K562 (cell line): ENCODE measurements at regions not wholly inside any gene's neighbourhood (a gene's known extent, or its start where the extent isn't known, plus 50 kb on each side); places are given as distances from the start of the nearest gene placed in this dataset.

Source experiments
- ATAC-seq: fragments of 200-7000 bp; cut with Tn5 transposase; 3 replicates; pipeline ENCODE4 v1.9.1; 2020; ENCODE audit warnings: moderate library complexity
- BruUV-seq: library from RNA; stranded (reverse); fragments of 400-500 nt; replicated peaks from 2 replicates; lab custom pipeline; 2021; lab: Mats Ljungman, UMichigan
- CTCF ChIA-PET: fragments of 300-600 bp; formaldehyde crosslinking; extraction: SDS; loops from one replicate; lab custom pipeline; 2021; ENCODE audit warnings: low intra/inter-chr PET ratio; lab: Yijun Ruan, JAX
- POLR2A ChIA-PET: fragments of 300-600, 350-650 bp; sonication (Branson Sonifier 250); formaldehyde crosslinking; extraction: SDS; loops from one replicate; lab custom pipeline; 2021; ENCODE audit warnings: antibody characterized with exemption, inconsistent platforms; lab: Yijun Ruan, JAX
- DNase-seq, 4 experiments: peaks; one replicate each; pipeline versions ENCODE4 v3.0.0 to v3.0.0-alpha.2; 2011 to 2018; ENCODE audit warnings: low spot score in 3 of 4, mixed read lengths in 3 of 4; ENCODE audit errors: extremely low read depth in 1 of 4
- FAIRE-seq: peaks from 2 replicates; lab custom pipeline; 2011; peaks lifted over from hg19 to GRCh38; lab: Jason Lieb, UNC
- H2AFZ ChIP-seq: 2 replicates; pipeline ENCODE4 v1.6.0; 2011; ENCODE audit warnings: low read depth, low read length, control low read depth, inconsistent platforms
- H3K27ac ChIP-seq: fragments of 200-600 bp; 3 replicates; pipeline ENCODE4 v1.8.0; 2011; ENCODE audit warnings: low read depth, mild to moderate bottlenecking, control low read depth, inconsistent platforms, low read length, moderate library complexity, mixed read lengths; ENCODE audit errors: extremely low read depth
- H3K27me3 ChIP-seq, 2 experiments: fragments of 300-600 bp in 1 of 2; 2 replicates in 1 of 2; 3 replicates in 1 of 2; pipeline versions ENCODE4 v1.6.0 to v1.8.0; 2011; ENCODE audit warnings: inconsistent platforms in 2 of 2, low read length in 2 of 2, mild to moderate bottlenecking in 1 of 2, mixed read lengths in 1 of 2, moderate library complexity in 1 of 2; ENCODE audit not compliant: control insufficient read depth in 2 of 2, insufficient read depth in 2 of 2
- H3K36me3 ChIP-seq: fragments of 300-600 bp; 3 replicates; pipeline ENCODE4 v1.8.0; 2011; ENCODE audit warnings: mild to moderate bottlenecking, low read length, inconsistent platforms; ENCODE audit not compliant: control insufficient read depth, insufficient read depth
- H3K4me1 ChIP-seq, 2 experiments: fragments of 200-600 bp in 1 of 2; replicated peaks in 1 of 2; 2 replicates in 1 of 2; 3 replicates in 1 of 2; pipeline versions ENCODE4 v1.5.1 to v1.8.0; 2011; ENCODE audit warnings: inconsistent platforms in 2 of 2, low read length in 2 of 2, mild to moderate bottlenecking in 1 of 2, mixed read lengths in 1 of 2, moderate library complexity in 1 of 2; ENCODE audit not compliant: control insufficient read depth in 2 of 2, insufficient read depth in 2 of 2
- H3K4me2 ChIP-seq: 2 replicates; pipeline ENCODE4 v1.6.1; 2011; ENCODE audit warnings: low read length, control low read depth, inconsistent platforms, mixed read lengths; ENCODE audit not compliant: insufficient read depth
- H3K4me3 ChIP-seq: fragments of 200-600 bp; sonication (generic), shearing (Covaris generic); 2 replicates; pipeline ENCODE4 v1.5.1; 2016; ENCODE audit warnings: control low read depth, inconsistent platforms
- H3K79me2 ChIP-seq: fragments of 200-600 bp; 3 replicates; pipeline ENCODE4 v1.8.0; 2011; ENCODE audit warnings: low read length, inconsistent platforms; ENCODE audit not compliant: control insufficient read depth, insufficient read depth
- H3K9ac ChIP-seq, 2 experiments: 2 replicates each; pipeline versions ENCODE4 v1.6.0 to v1.6.1; 2011; ENCODE audit warnings: low read depth in 2 of 2, low read length in 2 of 2, control low read depth in 1 of 2, inconsistent platforms in 1 of 2, mild to moderate bottlenecking in 1 of 2, mixed read lengths in 1 of 2; ENCODE audit not compliant: insufficient read depth in 1 of 2
- H3K9me1 ChIP-seq: one replicate; pipeline ENCODE4 v1.6.0; 2011; ENCODE audit warnings: inconsistent platforms, mild to moderate bottlenecking, low read length, moderate library complexity; ENCODE audit not compliant: control insufficient read depth, insufficient read depth
- H3K9me3 ChIP-seq: replicated peaks from 2 replicates; pipeline ENCODE4 v1.5.1; 2011; ENCODE audit warnings: low read depth, low read length, inconsistent platforms; ENCODE audit not compliant: control insufficient read depth, insufficient read depth
- H4K20me1 ChIP-seq: replicated peaks from 2 replicates; pipeline ENCODE4 v1.6.1; 2011; ENCODE audit warnings: low read length, inconsistent platforms, mixed read lengths; ENCODE audit not compliant: control insufficient read depth, insufficient read depth
- ARNT ChIP-seq, 2 experiments: fragments of 450-650 bp; IDR thresholded peaks; 2 replicates each; pipeline ENCODE4 v1.6.1; 2016; ENCODE audit warnings: mild to moderate bottlenecking in 1 of 2
- BHLHE40 ChIP-seq: IDR thresholded peaks from 2 replicates; pipeline ENCODE4 v1.6.1; 2011; ENCODE audit warnings: low read length, improper control_type of control experiment
- CREM ChIP-seq: IDR thresholded peaks from 2 replicates; pipeline ENCODE4 v1.6.1; 2014; ENCODE audit warnings: antibody characterized with exemption, low read depth
- CXXC5 ChIP-seq: fragments of 250-450 bp; sonication (Bioruptor Pico); IDR thresholded peaks from 2 replicates; pipeline ENCODE4 v1.8.0; 2022; ENCODE audit warnings: inconsistent platforms, mild to moderate bottlenecking, moderate library complexity
- DMBX1 ChIP-seq: fragments of 250-450 bp; sonication (Bioruptor Pico); IDR thresholded peaks from 2 replicates; pipeline ENCODE4 v1.8.0; 2022; ENCODE audit warnings: inconsistent platforms, mild to moderate bottlenecking, moderate library complexity, borderline replicate concordance
- GABPB2 ChIP-seq: fragments of 250-450 bp; sonication (Bioruptor Pico); conservative IDR thresholded peaks from 2 replicates; pipeline ENCODE4 v1.5.1; 2021; ENCODE audit warnings: mild to moderate bottlenecking
- MTA2 ChIP-seq: fragments of 450-650 bp; IDR thresholded peaks from 2 replicates; pipeline ENCODE4 v1.6.1; 2016; ENCODE audit warnings: low read depth
- NCOR1 ChIP-seq: fragments of 450-650 bp; IDR thresholded peaks from 2 replicates; pipeline ENCODE4 v1.6.1; 2016; ENCODE audit warnings: mild to moderate bottlenecking, moderate library complexity
- PML ChIP-seq: IDR thresholded peaks from 2 replicates; pipeline ENCODE4 v1.6.1; 2012; ENCODE audit warnings: low read length, inconsistent platforms
- SRSF3 ChIP-seq: fragments of 200-400 bp; formaldehyde crosslinking; IDR thresholded peaks from 2 replicates; pipeline ENCODE4 v1.6.1; 2016; ENCODE audit warnings: mild to moderate bottlenecking, low read length, moderate library complexity; ENCODE audit not compliant: insufficient read depth
- STAG1 ChIP-seq: sonication (generic); formaldehyde crosslinking; IDR thresholded peaks from 2 replicates; pipeline ENCODE4 v1.5.0; 2020; ENCODE audit warnings: missing genetic modification reagents, borderline replicate concordance
- ZBTB12 ChIP-seq: fragments of 250-450 bp; sonication (Bioruptor Pico); IDR thresholded peaks from 2 replicates; pipeline ENCODE4 v1.4.0; 2020
- ZBTB5 ChIP-seq: fragments of 450-650 bp; IDR thresholded peaks from 2 replicates; pipeline ENCODE4 v1.6.1; 2017; ENCODE audit warnings: antibody characterized with exemption
- ZC3H11A ChIP-seq: IDR thresholded peaks from 2 replicates; pipeline ENCODE4 v1.6.1; 2012; ENCODE audit warnings: low read depth, low read length, improper control_type of control experiment
- ZFPM2 ChIP-seq: fragments of 250-450 bp; sonication (Bioruptor Pico); IDR thresholded peaks from 2 replicates; pipeline ENCODE4 v1.5.1; 2022; ENCODE audit warnings: mild to moderate bottlenecking
- ZNF146 ChIP-seq: IDR thresholded peaks from one replicate; pipeline ENCODE4 v1.6.1; 2018; ENCODE audit warnings: missing compliant biosample characterization; ENCODE audit not compliant: unreplicated experiment
- ZNF785 ChIP-seq: fragments of 250-450 bp; sonication (Bioruptor Pico); IDR thresholded peaks from 2 replicates; pipeline ENCODE4 v1.4.0; 2020; ENCODE audit warnings: mild to moderate bottlenecking
- WGBS: fragments of 100-300 bp; shearing (Covaris generic); methylation state at CpG from one replicate; pipeline ENCODE4 v1.1.6; 2016; ENCODE audit warnings: low coverage, mixed read lengths; ENCODE audit not compliant: insufficient coverage; ENCODE audit errors: missing lambda C conversion rate; 5-methylcytosine and 5-hydroxymethylcytosine counted together
- in situ Hi-C: fragments of 300-500 bp; cut with MboI; formaldehyde crosslinking; loops from 4 replicates; pipeline ENCODE4 v1.15.0; 2018; ENCODE audit warnings: inconsistent platforms, mixed read lengths
- intact Hi-C: fragments of 100-400 bp; cut with micrococcal nuclease; formaldehyde crosslinking; loops from 2 replicates; pipeline ENCODE4 v1.14.2; 2022
- TF ChIP-seq, protein P1 (sequence below): fragments of 250-450 bp; sonication (Bioruptor Pico); IDR thresholded peaks from 2 replicates; pipeline ENCODE4 v1.5.0; 2021; ENCODE audit warnings: mild to moderate bottlenecking, borderline replicate concordance

GRCh38 chr5:39652036-39652435, 227.3 kb upstream of the DAB2 start:
- POLR2A ChIA-PET = no interaction called here
- no peaks in the 10 kb centered on the region for H3K9me3 ChIP-seq
- no peak overlapping the region for H3K4me3 ChIP-seq
- DNase-seq (no peak), FAIRE-seq (no peak), ATAC-seq (no peak)
- no peaks in the 10 kb centered on the region for H4K20me1 ChIP-seq
- no peaks in the 10 kb centered on the region for H3K4me1 ChIP-seq
- intact Hi-C loops (no loop called here), in situ Hi-C loops (no loop called here)
- CTCF ChIA-PET = no interaction called here
- no peak overlapping the region for H3K27ac ChIP-seq
- no peaks in the 10 kb centered on the region for H3K79me2 ChIP-seq
- no peak overlapping the region for H3K9ac ChIP-seq
- no peak overlapping the region for H3K4me2 ChIP-seq
- WGBS = 0% methylated on average over 4 of the region's 4 CpGs
- TF ChIP-seq MTA2 (no peak), DMBX1 (CRISPR knock-in tag) (no peak), CREM (no peak), ZNF785 (CRISPR knock-in tag) (no peak), BHLHE40 (no peak), ZC3H11A (no peak), ZBTB5 (no peak), CXXC5 (CRISPR knock-in tag) (no peak), ARNT (IDR thresholded peaks at IDR 0.05) (no peak), ZNF146 (CRISPR knock-in tag) (no peak), ZFPM2 (CRISPR knock-in tag) (no peak), STAG1 (CRISPR knock-in tag) (no peak), PML (no peak), GABPB2 (CRISPR knock-in tag) (no peak), SRSF3 (no peak), NCOR1 (no peak), ZBTB12 (no peak)
- TF ChIP-seq, protein P1, sequence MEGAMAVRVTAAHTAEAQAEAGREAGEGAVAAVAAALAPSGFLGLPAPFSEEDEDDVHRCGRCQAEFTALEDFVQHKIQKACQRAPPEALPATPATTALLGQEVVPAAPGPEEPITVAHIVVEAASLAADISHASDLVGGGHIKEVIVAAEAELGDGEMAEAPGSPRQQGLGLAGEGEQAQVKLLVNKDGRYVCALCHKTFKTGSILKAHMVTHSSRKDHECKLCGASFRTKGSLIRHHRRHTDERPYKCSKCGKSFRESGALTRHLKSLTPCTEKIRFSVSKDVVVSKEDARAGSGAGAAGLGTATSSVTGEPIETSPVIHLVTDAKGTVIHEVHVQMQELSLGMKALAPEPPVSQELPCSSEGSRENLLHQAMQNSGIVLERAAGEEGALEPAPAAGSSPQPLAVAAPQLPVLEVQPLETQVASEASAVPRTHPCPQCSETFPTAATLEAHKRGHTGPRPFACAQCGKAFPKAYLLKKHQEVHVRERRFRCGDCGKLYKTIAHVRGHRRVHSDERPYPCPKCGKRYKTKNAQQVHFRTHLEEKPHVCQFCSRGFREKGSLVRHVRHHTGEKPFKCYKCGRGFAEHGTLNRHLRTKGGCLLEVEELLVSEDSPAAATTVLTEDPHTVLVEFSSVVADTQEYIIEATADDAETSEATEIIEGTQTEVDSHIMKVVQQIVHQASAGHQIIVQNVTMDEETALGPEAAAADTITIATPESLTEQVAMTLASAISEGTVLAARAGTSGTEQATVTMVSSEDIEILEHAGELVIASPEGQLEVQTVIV (CRISPR knock-in tag) = no peak
- H3K9me1 ChIP-seq = no peaks in the 10 kb centered on the region
- H3K27me3 ChIP-seq = no peaks in the 10 kb centered on the region
- BruUV-seq = no TSS peak
- H2AFZ ChIP-seq = no peak overlapping the region
- no peaks in the 10 kb centered on the region for H3K36me3 ChIP-seq
